HEK293T (cell line): ENCODE measurements at regions not wholly inside any gene's neighbourhood (a gene's known extent, or its start where the extent isn't known, plus 50 kb on each side); places are given as distances from the start of the nearest gene placed in this dataset.

Source experiments
- CTCF ChIA-PET: fragments of 350-600 bp; formaldehyde crosslinking; extraction: SDS; loops from one replicate; lab custom pipeline; 2021; ENCODE audit warnings: antibody characterized with exemption, inconsistent platforms; lab: Yijun Ruan, JAX
- POLR2A ChIA-PET: fragments of 350-600 bp; formaldehyde crosslinking; extraction: SDS; loops from one replicate; lab custom pipeline; 2020; ENCODE audit warnings: antibody characterized with exemption, inconsistent platforms; lab: Yijun Ruan, JAX
- DNase-seq: peaks from one replicate; pipeline ENCODE4 v3.0.0; 2012; ENCODE audit warnings: mixed read lengths; ENCODE audit errors: extremely low spot score
- ARNT ChIP-seq: fragments of 450-650 bp; IDR thresholded peaks from 2 replicates; pipeline ENCODE4 v1.6.1; 2017; ENCODE audit warnings: mild to moderate bottlenecking
- BHLHE40 ChIP-seq: fragments of 450-650 bp; IDR thresholded peaks from 2 replicates; pipeline ENCODE4 v1.6.1; 2016; ENCODE audit warnings: mild to moderate bottlenecking, moderate library complexity, borderline replicate concordance
- CTBP1 ChIP-seq: fragments of 450-650 bp; IDR thresholded peaks from 2 replicates; pipeline ENCODE4 v1.6.1; 2016; ENCODE audit warnings: borderline replicate concordance
- ELF4 ChIP-seq: fragments of 450-650 bp; IDR thresholded peaks from 2 replicates; pipeline ENCODE4 v1.6.1; 2017; ENCODE audit warnings: antibody characterized with exemption
- FOXA1 ChIP-seq: fragments of 450-650 bp; IDR thresholded peaks from 2 replicates; pipeline ENCODE4 v1.6.1; 2016; ENCODE audit warnings: mild to moderate bottlenecking
- FOXK2 ChIP-seq: fragments of 450-650 bp; IDR thresholded peaks from 2 replicates; pipeline ENCODE4 v1.6.1; 2016; ENCODE audit warnings: mild to moderate bottlenecking
- FOXM1 ChIP-seq: fragments of 450-650 bp; IDR thresholded peaks from 2 replicates; pipeline ENCODE4 v1.6.1; 2017; ENCODE audit warnings: mild to moderate bottlenecking, borderline replicate concordance
- HDGF ChIP-seq: fragments of 450-650 bp; IDR thresholded peaks from 2 replicates; pipeline ENCODE4 v1.6.1; 2017; ENCODE audit warnings: antibody characterized with exemption, borderline replicate concordance
- L3MBTL2 ChIP-seq: fragments of 450-650 bp; conservative IDR thresholded peaks from 2 replicates; pipeline ENCODE4 v1.6.1; 2016; ENCODE audit warnings: mild to moderate bottlenecking
- LEF1 ChIP-seq: fragments of 450-650 bp; IDR thresholded peaks from 2 replicates; pipeline ENCODE4 v1.6.1; 2017; ENCODE audit warnings: mild to moderate bottlenecking, borderline replicate concordance
- NFRKB ChIP-seq: fragments of 450-650 bp; IDR thresholded peaks from 2 replicates; pipeline ENCODE4 v1.6.1; 2016; ENCODE audit warnings: mild to moderate bottlenecking, moderate library complexity
- PKNOX1 ChIP-seq: fragments of 450-650 bp; IDR thresholded peaks from 2 replicates; pipeline ENCODE4 v1.6.1; 2016
- SP1 ChIP-seq: fragments of 450-650 bp; IDR thresholded peaks from 2 replicates; pipeline ENCODE4 v1.6.1; 2017
- SUZ12 ChIP-seq: fragments of 450-650 bp; IDR thresholded peaks from 2 replicates; pipeline ENCODE4 v1.6.1; 2016; ENCODE audit warnings: mild to moderate bottlenecking
- TARDBP ChIP-seq: fragments of 450-650 bp; IDR thresholded peaks from 2 replicates; pipeline ENCODE4 v1.6.1; 2016
- ZNF384 ChIP-seq: fragments of 450-650 bp; IDR thresholded peaks from 2 replicates; pipeline ENCODE4 v1.6.1; 2016

GRCh38 chr1:38736399-38736798 is 123.2 kb downstream of the RRAGC start:
- TF ChIP-seq PKNOX1 = no peak
- TF ChIP-seq FOXM1 = no peak
- TF ChIP-seq HDGF = no peak
- no peak for TF ChIP-seq ELF4
- TF ChIP-seq NFRKB = no peak
- no peak for TF ChIP-seq L3MBTL2
- TF ChIP-seq TARDBP = no peak
- no peak for TF ChIP-seq BHLHE40
- TF ChIP-seq LEF1 = no peak
- no peak for DNase-seq
- ChIA-PET POLR2A (interaction anchor here (1.2 kb wide), 1 partner anchor 21 kb away, joined by 3 read pairs; no protein-coding TSS in a partner anchor), CTCF (no interaction called here)

GRCh38 chr1:38735651-38736161 is 123.9 kb downstream of the RRAGC start:
- CTCF ChIA-PET = no interaction called here
- POLR2A ChIA-PET = interaction anchor here (1.2 kb wide), 1 partner anchor 22 kb away, joined by 3 read pairs; no protein-coding TSS in a partner anchor
- no peak for DNase-seq
- no peak for TF ChIP-seq L3MBTL2
- no peak for TF ChIP-seq HDGF
- no peak for TF ChIP-seq FOXA1
- no peak for TF ChIP-seq TARDBP
- no peak for TF ChIP-seq FOXM1
- TF ChIP-seq BHLHE40 = no peak
- TF ChIP-seq SP1 = no peak
- no peak for TF ChIP-seq ZNF384
- no peak for TF ChIP-seq PKNOX1
- TF ChIP-seq LEF1 = no peak
- no peak for TF ChIP-seq FOXK2
- TF ChIP-seq ARNT = no peak
- TF ChIP-seq NFRKB = no peak
- TF ChIP-seq CTBP1 = no peak
- no peak for TF ChIP-seq SUZ12
- no peak for TF ChIP-seq ELF4

- no peak for DNase-seq
- POLR2A ChIA-PET = no interaction called here
- CTCF ChIA-PET = no interaction called here
- no peak for TF ChIP-seq SUZ12
- TF ChIP-seq LEF1 = no peak
- no peak for TF ChIP-seq TARDBP
- no peak for TF ChIP-seq FOXA1
- no peak for TF ChIP-seq FOXM1
- TF ChIP-seq NFRKB = no peak
- no peak for TF ChIP-seq HDGF
- TF ChIP-seq CTBP1 = no peak
- TF ChIP-seq BHLHE40 = no peak
- no peak for TF ChIP-seq ARNT
- TF ChIP-seq L3MBTL2 = no peak
- no peak for TF ChIP-seq ZNF384
- no peak for TF ChIP-seq ELF4
- TF ChIP-seq FOXK2 = no peak
- TF ChIP-seq SP1 = no peak
- no peak for TF ChIP-seq PKNOX1
Observed at GRCh38 chr1:38733761-38734160, 125.8 kb downstream of the RRAGC start.

- DNase-seq = no peak
- TF ChIP-seq TARDBP (no peak), PKNOX1 (no peak), NFRKB (no peak), SP1 (no peak), FOXK2 (no peak), ELF4 (no peak), L3MBTL2 (no peak), FOXA1 (no peak), ZNF384 (no peak), SUZ12 (no peak), BHLHE40 (no peak), HDGF (no peak), LEF1 (no peak), FOXM1 (no peak), CTBP1 (no peak), ARNT (no peak)
- CTCF ChIA-PET = interaction anchor here (0.7 kb wide), 1 partner anchor 552 kb away, joined by 3 read pairs; no protein-coding TSS in a partner anchor
- POLR2A ChIA-PET = no interaction called here
Observed at GRCh38 chr1:38730511-38731397, 128.8 kb downstream of the RRAGC start.

- DNase-seq = no peak
- ChIA-PET POLR2A (no interaction called here), CTCF (no interaction called here)
- TF ChIP-seq L3MBTL2 = no peak
- no peak for TF ChIP-seq SP1
- TF ChIP-seq ELF4 = no peak
- TF ChIP-seq PKNOX1 = no peak
- no peak for TF ChIP-seq SUZ12
- no peak for TF ChIP-seq NFRKB
- no peak for TF ChIP-seq TARDBP
- TF ChIP-seq FOXK2 = no peak
- no peak for TF ChIP-seq ARNT
- no peak for TF ChIP-seq BHLHE40
Observed at GRCh38 chr1:38728585-38728908, 131.0 kb downstream of the RRAGC start.
